ENCODE measurements at regions not wholly inside any gene's neighbourhood (a gene's known extent, or its start where the extent isn't known, plus 50 kb on each side); places are given as distances from the start of the nearest gene placed in this dataset.
A peak's percentile ranks its signal among the peaks of the same experiment; 100 is the strongest.
"Not testable (repeated sequence)": the region's sequence is repeated elsewhere in the genome, so short reads cannot be mapped to it uniquely, and the experiment has no call there.

DNA sequence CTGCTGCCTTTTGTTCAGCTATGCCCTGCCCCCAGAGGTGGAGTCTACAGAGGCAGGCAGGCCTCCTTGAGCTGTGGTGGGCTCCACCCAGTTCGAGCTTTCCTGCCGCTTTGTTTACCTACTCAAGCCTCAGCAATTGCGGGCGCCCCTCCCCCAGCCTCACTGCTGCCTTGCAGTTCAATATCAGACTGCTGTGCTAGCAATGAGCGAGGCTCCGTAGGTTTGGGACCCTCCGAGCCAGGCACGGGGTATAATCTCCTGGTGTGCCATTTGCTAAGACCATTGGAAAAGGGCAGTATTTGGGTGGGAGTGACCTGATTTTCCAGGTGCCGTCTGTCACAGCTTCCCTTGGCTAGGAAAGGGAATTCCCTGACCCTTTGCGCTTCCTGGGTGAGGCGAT is 51.9 kb downstream of the DIPK2A start:
- not testable (repeated sequence) for DNase-seq (ENCODE audit: low spot score)

DNA sequence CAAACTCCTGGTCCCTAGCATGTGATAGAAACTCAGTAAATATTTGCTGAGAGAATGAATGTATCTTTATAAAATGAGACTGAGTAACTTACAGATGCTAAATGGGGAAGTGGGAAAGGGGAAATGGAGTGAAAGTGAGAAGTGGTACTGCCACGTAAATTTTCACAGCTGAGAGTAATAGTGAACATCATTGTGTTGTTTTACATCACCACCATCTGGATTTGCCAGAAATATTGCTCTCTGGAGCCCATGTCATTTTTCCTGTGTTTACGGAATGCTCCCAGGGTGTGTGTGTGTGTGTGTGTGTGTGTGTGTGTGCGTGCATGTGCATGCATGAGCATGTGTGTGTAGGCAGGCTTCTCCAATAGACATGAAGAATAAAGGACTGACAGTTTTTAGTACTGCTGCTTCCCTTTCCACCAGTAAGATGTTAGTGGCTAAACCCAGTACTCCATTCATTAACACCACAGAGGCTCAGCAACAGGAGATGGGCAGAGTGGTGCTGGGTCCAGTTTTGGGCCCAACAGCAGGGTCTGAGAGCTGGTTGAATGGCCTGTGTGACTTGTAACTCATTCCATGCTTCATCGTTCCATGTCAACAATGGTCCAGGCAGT is 57.3 kb downstream of the DIPK2A start:
- no peak for DNase-seq (ENCODE audit: low spot score)

- DNase-seq (ENCODE audit: low spot score), result no peak
Observed at GRCh38 chr3:144029769-144030168, 58.1 kb downstream of the DIPK2A start.

- DNase-seq (ENCODE audit: low spot score), result no peak
Observed at GRCh38 chr3:144031938-144032337, 60.3 kb downstream of the DIPK2A start.

- no peak for DNase-seq (ENCODE audit: low spot score)
Observed at GRCh38 chr3:144032531-144033239, 61.1 kb downstream of the DIPK2A start.

- no peak for DNase-seq (ENCODE audit: low spot score)
Observed at GRCh38 chr3:144033240-144033589, 61.6 kb downstream of the DIPK2A start.

- DNase-seq (ENCODE audit: low spot score), result no peak
Observed at GRCh38 chr3:144033863-144034262, 62.2 kb downstream of the DIPK2A start.

GRCh38 chr3:144034715-144035290 is 63.2 kb downstream of the DIPK2A start:
- DNase-seq (ENCODE audit: low spot score), result no peak

DNA sequence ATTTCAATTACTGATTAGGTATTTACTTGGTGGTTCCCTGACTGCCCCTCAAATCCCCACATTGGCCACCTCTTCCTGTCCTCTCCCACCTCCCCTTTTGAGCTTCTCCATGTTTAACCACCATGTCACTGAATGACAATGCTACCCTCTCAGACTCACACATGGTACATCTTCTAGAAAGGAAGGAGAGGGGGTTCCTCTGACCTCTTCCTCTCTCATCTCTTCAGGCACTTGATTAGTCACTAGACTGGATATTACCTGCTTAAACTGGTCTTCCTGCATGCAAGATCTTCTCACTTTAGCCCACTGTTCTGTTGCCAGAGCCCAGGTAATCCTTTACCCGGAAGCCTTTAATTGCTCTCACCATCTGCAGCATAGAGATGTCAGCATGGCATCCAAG is 64.9 kb downstream of the DIPK2A start:
- DNase-seq (ENCODE audit: low spot score), result no peak

DNA sequence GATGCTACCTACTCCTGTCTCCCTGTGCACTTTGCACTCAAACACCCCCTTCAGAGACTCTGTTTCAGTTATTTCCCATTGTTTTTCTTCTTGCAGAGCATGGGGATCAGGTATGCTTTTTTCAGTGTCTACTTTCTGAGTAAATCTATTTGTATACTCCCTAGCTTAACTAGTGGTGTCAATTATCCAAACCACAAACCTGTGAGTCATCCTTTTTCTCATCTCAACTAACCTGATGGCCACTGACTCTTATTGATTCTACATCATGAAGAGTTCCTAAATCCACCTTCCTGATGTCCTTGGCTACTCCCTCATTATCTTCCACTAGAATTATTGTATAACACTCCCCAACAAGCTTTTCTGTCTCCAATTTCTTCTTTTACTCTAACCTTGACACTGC is 68.0 kb downstream of the DIPK2A start:
- DNase-seq (ENCODE audit: low spot score), result peak; percentile 5

DNA sequence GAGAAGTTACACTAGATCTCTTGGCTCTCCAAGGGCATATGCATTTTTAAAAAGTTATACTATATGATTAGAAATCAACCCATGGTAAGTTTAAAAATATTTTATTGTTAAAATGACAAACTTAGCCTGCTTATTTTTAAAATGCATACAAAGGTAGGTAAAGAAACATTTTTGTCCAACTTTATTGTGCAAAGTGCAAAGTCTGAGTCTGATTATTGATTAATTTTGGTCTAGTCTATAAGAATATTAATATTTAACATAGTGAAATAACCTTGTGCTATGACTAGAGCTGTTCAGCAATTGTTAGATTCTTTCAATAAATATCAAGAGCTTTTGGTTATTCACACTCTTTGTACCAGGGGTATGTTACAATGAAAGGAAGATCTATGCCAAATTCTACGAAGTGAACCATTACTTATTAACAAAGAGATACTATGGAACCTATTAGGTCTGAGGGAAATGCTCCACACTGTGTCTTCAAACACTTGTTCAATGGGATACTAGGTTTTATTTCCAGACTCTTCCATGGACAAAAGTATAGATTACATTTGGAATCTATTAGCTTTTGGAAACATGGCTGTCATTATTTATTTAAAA is 70.4 kb downstream of the DIPK2A start:
- no peak for DNase-seq (ENCODE audit: low spot score)

DNA sequence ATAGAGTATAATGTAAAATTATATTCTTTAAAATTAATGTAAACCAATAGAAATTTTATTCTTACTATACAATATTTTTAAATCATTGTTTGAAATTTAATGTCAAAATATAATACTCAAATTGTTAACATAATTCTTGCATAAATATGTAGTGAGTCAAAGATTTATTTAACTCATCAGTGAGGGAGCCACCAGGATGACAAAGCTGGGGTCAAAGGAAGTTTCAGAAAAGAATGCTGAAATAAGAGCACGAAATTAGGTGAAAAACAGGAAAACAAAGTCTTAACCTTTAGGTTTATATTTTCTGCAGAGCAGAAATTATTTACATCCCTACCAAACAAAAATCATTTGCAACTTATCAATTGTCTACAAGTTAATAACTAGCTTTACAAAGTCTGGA is 74.1 kb downstream of the DIPK2A start:
- DNase-seq (ENCODE audit: low spot score), result no peak

DNA sequence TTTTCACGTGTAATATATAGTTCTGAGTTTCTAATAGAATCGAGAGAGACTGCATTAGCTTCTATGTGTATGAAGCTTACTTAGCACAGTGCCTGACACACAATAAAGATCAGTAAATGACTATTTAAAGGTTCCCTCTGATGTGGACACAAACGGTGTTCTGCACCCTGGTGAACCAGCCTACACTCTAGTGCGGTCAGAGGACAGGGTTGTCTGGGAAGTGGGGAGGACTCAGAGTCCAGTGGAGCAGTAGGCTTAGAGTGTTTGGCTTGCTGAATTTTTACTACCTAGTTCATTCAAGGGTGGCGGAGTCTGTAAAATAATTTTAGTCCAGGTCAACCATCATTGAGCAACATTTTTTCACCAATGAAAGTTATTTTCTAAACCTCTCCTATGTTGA is 77.8 kb downstream of the DIPK2A start:
- DNase-seq (ENCODE audit: low spot score), result no peak

DNA sequence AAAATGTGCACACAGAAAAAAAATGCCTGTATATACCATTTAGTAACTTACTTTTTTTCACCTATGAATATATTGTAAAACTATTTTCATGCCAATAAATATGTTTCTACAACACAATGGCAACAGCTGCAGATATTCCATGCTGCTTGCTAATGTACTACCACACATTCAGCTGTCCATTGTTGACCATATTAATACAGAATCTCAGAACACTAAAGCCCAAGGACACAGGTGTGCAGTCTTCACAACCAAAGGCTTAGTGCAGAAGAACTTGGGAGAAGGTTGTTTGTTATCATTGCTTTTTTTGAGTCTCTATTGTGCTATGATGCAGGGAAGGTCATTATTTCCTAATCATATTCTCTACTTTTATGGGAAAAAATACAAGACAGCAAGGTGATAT is 79.6 kb downstream of the DIPK2A start:
- DNase-seq (ENCODE audit: low spot score), result no peak

DNA sequence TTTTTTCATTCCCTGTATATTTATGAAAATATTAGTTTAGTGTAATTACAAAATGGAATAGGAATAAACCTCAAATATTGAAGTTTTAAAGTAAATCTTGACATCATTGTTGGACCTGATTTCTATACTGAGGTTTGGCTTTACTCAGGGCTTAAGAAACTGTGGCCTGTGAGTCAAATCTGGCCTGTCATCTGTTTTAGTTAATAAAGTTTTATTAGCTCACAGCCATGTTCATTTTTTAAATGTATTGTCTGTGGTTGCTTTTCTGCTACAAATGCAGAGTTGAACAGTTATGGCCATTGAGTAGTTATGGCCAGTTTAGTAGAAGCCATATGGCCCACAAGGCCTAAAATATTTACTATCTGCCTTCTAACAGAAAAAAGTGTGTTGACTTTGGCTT is 80.7 kb downstream of the DIPK2A start:
- no peak for DNase-seq (ENCODE audit: low spot score)

GRCh38 chr3:144053121-144053520 is 81.5 kb downstream of the DIPK2A start:
- no peak for DNase-seq (ENCODE audit: low spot score)

DNA sequence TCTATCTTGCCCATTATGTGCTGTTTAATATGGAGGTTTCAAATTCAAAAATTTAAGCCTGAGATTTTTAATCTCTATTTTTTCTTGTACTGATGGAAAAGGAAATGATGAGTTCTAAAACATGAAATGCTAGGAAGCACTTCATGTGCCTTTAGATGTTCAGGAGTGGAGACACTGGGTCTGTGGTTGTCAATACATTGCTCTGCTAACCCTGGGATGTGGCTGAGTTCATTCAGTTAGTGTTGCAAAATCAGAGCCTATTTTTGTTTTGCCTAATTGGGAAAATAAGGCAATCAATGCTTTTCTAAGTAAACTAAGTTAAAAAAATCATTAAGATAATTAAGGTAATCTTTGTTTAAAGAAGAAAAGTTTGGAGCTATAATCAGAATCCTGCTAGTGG is 83.1 kb downstream of the DIPK2A start:
- no peak for DNase-seq (ENCODE audit: low spot score)

GRCh38 chr3:144055604-144056003 is 84.0 kb downstream of the DIPK2A start:
- DNase-seq (ENCODE audit: low spot score), result no peak

- DNase-seq (ENCODE audit: low spot score), result no peak
Observed at GRCh38 chr3:144058713-144059112, 87.1 kb downstream of the DIPK2A start.

DNA sequence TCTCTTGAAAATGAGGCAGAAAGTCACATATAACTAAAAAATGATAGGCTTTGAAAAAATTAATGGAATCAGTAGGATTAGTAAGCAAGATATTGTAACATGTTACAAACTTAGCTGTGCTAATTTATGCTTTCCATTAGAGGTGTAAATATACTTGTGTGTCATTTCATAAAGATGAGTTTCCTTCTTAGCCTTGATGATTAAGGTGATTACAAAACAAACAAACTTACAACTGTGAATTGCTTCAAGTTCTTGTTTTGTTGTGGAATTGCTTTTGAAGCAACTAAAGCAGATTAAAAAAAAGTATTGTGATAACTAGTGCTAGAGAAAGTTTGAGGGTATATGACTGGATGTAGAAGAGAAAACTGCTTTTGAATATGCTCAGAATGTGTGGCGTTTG is 87.9 kb downstream of the DIPK2A start:
- no peak for DNase-seq (ENCODE audit: low spot score)

DNA sequence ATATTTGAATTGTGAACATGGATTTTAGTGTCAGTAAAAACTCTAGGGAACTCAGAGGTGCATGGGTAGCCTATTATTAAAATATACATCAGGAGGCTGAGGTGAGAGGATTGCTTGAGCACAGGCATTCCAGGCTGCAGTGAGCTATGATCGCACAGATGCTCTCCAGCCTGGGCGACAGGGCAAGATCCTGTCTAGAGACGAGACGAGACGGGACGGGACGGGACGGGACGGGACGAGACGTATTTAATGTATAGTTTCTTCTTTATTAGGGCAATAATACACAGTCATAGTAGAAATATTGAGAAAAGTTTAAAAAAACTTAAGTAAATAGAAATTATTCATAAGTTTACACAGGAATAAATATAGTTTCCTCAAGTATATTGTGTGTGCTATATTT is 89.3 kb downstream of the DIPK2A start:
- DNase-seq (ENCODE audit: low spot score), result no peak

DNA sequence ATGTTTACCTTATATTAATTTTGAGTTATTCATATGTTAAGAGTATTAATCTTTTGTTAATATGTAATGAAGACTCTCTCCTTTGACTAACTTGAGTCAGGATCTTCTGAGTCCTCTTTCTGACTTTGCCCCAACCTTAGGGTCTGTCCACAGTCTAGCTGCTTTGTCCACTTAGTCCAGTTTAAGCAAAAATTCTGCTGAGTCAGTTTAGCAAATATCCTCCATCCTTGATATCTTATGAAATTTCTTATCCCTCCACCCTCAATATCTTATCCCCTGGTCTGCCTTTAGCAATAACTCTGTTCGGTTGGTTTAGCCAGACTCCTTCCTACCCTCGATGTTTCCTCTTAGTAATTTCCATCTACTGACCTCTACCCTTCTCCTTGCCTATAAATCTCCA is 91.7 kb downstream of the DIPK2A start:
- DNase-seq (ENCODE audit: low spot score), result no peak

DNA sequence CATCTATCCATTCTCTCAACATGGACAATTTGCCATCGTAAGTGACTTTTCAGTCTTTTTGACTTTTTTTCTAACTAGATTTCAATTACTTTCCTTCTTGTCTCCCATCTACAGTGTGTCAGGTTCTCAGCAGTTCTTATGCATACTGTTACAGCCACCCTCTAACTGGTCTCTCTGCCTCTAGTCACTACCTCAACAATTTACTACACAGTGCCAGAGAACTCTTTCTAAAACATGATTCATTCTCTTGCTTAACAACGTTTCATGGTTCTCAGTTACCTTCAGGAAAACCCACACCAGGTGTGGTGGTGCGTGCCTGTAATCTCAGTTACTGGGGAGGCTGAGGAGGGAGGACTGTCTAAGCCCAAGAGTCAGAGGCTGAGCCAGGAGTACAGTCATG is 95.4 kb downstream of the DIPK2A start:
- DNase-seq (ENCODE audit: low spot score), result no peak

- no peak for DNase-seq (ENCODE audit: low spot score)
Observed at GRCh38 chr3:144073698-144074097, 102.1 kb downstream of the DIPK2A start.
